ENCODE measurements at regions not wholly inside any gene's neighbourhood (a gene's known extent, or its start where the extent isn't known, plus 50 kb on each side); places are given as distances from the start of the nearest gene placed in this dataset.

DNA sequence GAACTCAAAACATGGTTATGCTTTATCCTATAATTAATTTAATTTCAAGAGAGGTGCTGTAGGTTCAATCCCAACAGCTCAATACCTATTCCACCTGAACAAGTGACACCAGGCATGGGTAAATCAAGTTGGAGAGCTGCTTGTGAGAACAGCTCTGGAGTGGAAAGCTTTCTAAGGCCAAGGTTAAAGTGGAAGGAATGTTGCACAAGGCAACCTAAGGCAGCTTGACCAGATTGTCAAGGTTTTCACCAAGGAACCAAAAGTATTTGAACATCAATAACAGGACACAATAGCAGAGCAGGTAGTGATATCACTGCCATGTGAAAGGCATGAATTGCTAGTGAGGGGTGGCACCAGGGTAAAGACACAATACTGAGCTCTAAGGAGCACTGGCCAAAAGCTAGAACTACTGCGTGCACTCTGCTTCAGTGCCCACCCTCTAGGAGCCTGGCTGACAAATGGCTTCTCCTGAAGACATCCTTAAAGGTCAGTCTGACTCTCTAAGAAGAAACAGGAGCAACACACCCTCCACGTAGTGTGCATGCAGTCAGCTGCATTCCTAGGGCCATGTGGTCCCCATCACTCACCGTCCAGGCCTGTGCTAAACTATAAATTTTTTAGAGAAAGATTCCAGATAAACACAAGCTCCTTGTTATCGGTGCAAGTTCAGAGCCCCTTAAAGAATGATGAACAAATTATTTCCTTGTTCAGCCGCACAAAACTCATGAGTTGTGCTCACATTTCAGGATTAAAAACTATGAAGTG lies 677.7 kb upstream of the KLF4 start:
- Histone ChIP-seq H3K27me3 (ENCODE audit: low read depth, low read length) (no peaks in the 10 kb centered on the region), H3K4me1 (ENCODE audit: control insufficient read depth in 1 of 2, insufficient read depth in 2 of 2, low read length in 2 of 2) (no peaks in the 10 kb centered on the region), H3K9me3 (ENCODE audit: control insufficient read depth in 1 of 2, low read length in 2 of 2) (no peaks in the 10 kb centered on the region), H3K36me3 (ENCODE audit: control insufficient read depth in 1 of 2, insufficient read depth in 2 of 2, low read length in 2 of 2) (no peaks in the 10 kb centered on the region), H3K4me3 (ENCODE audit: low read depth in 1 of 2, low read length in 2 of 2) (no peak overlapping the region), H3K27ac (ENCODE audit: low read length) (no peak overlapping the region)

DNA sequence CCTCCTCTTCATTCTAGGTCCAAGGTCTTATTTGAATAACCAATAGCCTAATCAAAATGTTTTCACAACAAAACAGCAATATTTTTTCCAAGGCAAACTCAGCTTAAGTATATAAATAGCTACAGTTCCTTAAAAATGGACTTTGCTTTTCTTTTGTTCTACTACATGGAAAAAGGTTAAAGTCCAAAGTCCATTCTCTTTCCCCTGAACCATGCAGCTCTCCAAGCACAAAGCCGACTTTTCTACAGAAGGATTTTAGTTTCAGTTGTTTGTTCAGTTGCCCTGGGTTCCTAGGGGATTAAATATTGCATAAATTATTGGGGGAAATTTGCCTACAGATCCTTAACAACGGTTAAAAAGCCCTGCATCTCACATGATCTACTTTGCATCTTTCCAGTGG lies 677.0 kb upstream of the KLF4 start:
- H3K4me3 ChIP-seq (ENCODE audit: low read depth in 1 of 2, low read length in 2 of 2), result no peak overlapping the region
- H3K27ac ChIP-seq (ENCODE audit: low read length), result no peak overlapping the region
- no peaks in the 10 kb centered on the region for H3K4me1 ChIP-seq (ENCODE audit: control insufficient read depth in 1 of 2, insufficient read depth in 2 of 2, low read length in 2 of 2)
- H3K36me3 ChIP-seq (ENCODE audit: control insufficient read depth in 1 of 2, insufficient read depth in 2 of 2, low read length in 2 of 2), result no peaks in the 10 kb centered on the region
- H3K9me3 ChIP-seq (ENCODE audit: control insufficient read depth in 1 of 2, low read length in 2 of 2), result no peaks in the 10 kb centered on the region
- H3K27me3 ChIP-seq (ENCODE audit: low read depth, low read length), result no peaks in the 10 kb centered on the region

DNA sequence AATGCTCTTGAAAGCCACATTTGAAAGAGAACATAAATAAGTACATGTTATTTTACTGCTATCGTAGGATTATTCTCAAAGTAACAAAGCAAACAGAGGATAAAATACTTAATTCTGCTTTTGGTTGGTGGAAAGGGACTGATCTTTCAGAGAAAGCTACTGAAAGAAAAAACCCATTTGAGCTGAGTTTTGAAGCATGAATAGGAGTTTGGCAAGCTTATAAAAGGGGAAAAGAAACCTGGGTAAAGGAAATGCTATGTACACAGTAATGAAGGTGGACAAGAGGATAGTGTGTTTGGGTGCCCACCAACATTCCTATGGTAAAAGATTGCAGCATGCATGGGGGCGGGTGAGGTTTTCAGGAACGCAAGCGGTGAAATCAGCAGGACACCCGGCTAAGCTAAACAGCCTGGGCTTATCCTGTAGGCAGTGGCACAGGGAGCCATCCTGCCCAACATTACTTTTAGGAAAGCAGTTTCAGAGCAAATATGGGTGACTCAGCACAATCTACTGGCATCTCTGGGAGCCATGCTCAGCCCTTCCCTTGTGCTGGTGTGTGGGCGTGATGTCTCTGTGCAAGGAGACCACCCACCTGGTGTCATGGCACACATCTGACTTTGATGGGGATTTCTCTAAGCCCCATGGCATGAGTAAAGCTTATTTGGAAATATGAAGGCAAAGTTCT lies 673.9 kb upstream of the KLF4 start:
- Histone ChIP-seq H3K27me3 (ENCODE audit: low read depth, low read length) (no peaks in the 10 kb centered on the region), H3K36me3 (ENCODE audit: control insufficient read depth in 1 of 2, insufficient read depth in 2 of 2, low read length in 2 of 2) (no peaks in the 10 kb centered on the region), H3K9me3 (ENCODE audit: control insufficient read depth in 1 of 2, low read length in 2 of 2) (no peaks in the 10 kb centered on the region), H3K27ac (ENCODE audit: low read length) (no peak overlapping the region), H3K4me3 (ENCODE audit: low read depth in 1 of 2, low read length in 2 of 2) (no peak overlapping the region), H3K4me1 (ENCODE audit: control insufficient read depth in 1 of 2, insufficient read depth in 2 of 2, low read length in 2 of 2) (no peaks in the 10 kb centered on the region)

DNA sequence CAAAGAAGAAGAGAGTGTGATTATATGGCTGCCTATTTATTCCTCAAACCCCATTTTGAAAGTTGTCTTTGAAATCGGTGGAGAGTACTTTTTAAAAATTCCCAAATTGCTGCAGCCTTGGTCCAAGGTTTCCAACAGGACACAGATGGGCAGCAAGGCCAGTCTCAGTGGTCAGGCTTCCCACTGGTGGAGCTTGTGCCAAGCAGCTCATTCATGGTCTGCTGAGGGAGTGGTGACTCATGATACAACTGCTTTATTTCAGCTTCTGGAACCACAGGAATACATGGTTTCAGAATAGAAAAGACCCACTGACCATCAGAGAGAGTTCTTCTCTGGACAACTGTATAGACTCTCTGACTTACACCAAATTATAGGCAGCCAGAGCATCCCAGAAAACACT lies 673.1 kb upstream of the KLF4 start:
- Histone ChIP-seq H3K9me3 (ENCODE audit: control insufficient read depth in 1 of 2, low read length in 2 of 2) (no peaks in the 10 kb centered on the region), H3K4me3 (ENCODE audit: low read depth in 1 of 2, low read length in 2 of 2) (no peak overlapping the region)

DNA sequence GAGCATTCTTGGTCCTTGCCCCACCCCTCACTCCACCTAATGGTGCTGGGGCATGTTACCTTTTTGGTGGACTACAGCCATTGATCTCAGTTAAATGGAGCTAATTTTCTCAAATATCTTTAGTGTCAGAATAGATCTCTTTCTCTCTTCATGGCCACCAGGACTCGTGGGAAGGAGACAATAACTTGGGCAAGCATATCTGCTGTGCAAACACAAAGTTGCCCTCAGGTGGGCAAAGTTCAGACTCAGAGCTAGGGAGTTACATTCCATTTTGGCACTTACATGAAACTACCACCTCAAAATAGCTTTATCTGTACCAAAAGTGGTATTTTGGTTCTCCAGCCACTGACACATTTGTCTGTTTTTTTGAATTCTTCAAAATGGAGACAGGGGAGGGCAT lies 671.9 kb upstream of the KLF4 start:
- H3K36me3 ChIP-seq (ENCODE audit: control insufficient read depth in 1 of 2, insufficient read depth in 2 of 2, low read length in 2 of 2), result no peaks in the 10 kb centered on the region
- no peak overlapping the region for H3K4me3 ChIP-seq (ENCODE audit: low read depth in 1 of 2, low read length in 2 of 2)
- H3K27me3 ChIP-seq (ENCODE audit: low read depth, low read length), result no peaks in the 10 kb centered on the region
- no peak overlapping the region for H3K27ac ChIP-seq (ENCODE audit: low read length)
- H3K9me3 ChIP-seq (ENCODE audit: control insufficient read depth in 1 of 2, low read length in 2 of 2), result no peaks in the 10 kb centered on the region
- H3K4me1 ChIP-seq (ENCODE audit: control insufficient read depth in 1 of 2, insufficient read depth in 2 of 2, low read length in 2 of 2), result no peaks in the 10 kb centered on the region

More for the DNA sequence above, 673.1 kb upstream of the KLF4 start:
- no peaks in the 10 kb centered on the region for H3K4me1 ChIP-seq (ENCODE audit: control insufficient read depth in 1 of 2, insufficient read depth in 2 of 2, low read length in 2 of 2)
- no peaks in the 10 kb centered on the region for H3K27me3 ChIP-seq (ENCODE audit: low read depth, low read length)
- no peak overlapping the region for H3K27ac ChIP-seq (ENCODE audit: low read length)
- no peaks in the 10 kb centered on the region for H3K36me3 ChIP-seq (ENCODE audit: control insufficient read depth in 1 of 2, insufficient read depth in 2 of 2, low read length in 2 of 2)

DNA sequence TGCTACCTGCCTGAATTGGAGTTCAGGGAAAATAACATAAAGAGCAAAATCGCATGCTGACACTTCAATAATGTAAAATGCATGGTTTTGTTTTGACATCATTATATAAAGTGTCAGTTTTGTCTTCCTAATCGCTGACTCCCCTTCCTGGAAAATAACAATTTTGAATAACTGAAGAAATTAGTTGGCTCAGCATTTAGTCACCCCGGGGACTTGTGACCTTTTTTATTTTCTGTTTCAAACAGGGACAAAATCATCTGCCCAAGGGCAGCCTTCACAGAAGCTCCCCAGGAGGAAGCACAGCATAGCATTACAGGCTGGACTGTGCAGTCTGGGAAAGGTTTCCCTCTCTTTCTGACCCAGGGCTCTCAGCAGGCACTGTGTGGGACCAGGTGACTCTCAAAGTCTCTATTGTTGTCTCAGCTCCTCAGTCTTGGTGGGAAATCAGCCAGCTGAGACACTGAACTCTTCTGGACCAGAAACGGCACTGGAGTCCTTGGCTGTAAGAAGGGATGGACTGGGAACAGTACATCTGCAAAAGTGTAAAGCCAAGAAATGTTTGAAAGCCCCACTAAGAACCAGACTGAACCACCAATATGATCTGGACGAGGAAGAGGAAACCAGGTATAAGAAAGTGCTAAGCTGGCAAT lies 671.3 kb upstream of the KLF4 start:
- Histone ChIP-seq H3K27me3 (ENCODE audit: low read depth, low read length) (no peaks in the 10 kb centered on the region), H3K27ac (ENCODE audit: low read length) (no peak overlapping the region), H3K4me1 (ENCODE audit: control insufficient read depth in 1 of 2, insufficient read depth in 2 of 2, low read length in 2 of 2) (no peaks in the 10 kb centered on the region), H3K36me3 (ENCODE audit: control insufficient read depth in 1 of 2, insufficient read depth in 2 of 2, low read length in 2 of 2) (no peaks in the 10 kb centered on the region), H3K4me3 (ENCODE audit: low read depth in 1 of 2, low read length in 2 of 2) (no peak overlapping the region), H3K9me3 (ENCODE audit: control insufficient read depth in 1 of 2, low read length in 2 of 2) (no peaks in the 10 kb centered on the region)

DNA sequence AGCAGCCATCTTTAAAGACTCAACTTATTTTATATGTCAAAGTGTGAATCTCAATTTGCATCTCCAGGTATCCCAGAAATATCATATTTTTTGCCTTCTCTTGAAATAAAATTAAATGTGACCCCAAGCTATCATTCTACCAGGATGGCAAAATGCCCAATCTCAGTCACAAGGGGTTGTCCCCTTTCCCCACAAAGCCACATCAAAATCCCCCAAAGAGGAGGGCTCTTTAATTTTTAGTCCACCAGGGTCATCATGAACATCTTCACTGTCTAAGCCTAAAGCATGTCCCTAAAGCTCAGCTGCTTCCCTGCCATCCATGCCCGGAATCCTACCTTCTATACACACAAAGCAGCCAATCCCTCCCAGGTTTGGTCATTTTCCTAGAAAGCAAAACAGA lies 670.5 kb upstream of the KLF4 start:
- H3K27me3 ChIP-seq (ENCODE audit: low read depth, low read length), result no peaks in the 10 kb centered on the region
- no peak overlapping the region for H3K4me3 ChIP-seq (ENCODE audit: low read depth in 1 of 2, low read length in 2 of 2)
- no peak overlapping the region for H3K27ac ChIP-seq (ENCODE audit: low read length)
- no peaks in the 10 kb centered on the region for H3K4me1 ChIP-seq (ENCODE audit: control insufficient read depth in 1 of 2, insufficient read depth in 2 of 2, low read length in 2 of 2)
- H3K36me3 ChIP-seq (ENCODE audit: control insufficient read depth in 1 of 2, insufficient read depth in 2 of 2, low read length in 2 of 2), result no peaks in the 10 kb centered on the region
- H3K9me3 ChIP-seq (ENCODE audit: control insufficient read depth in 1 of 2, low read length in 2 of 2), result no peaks in the 10 kb centered on the region

DNA sequence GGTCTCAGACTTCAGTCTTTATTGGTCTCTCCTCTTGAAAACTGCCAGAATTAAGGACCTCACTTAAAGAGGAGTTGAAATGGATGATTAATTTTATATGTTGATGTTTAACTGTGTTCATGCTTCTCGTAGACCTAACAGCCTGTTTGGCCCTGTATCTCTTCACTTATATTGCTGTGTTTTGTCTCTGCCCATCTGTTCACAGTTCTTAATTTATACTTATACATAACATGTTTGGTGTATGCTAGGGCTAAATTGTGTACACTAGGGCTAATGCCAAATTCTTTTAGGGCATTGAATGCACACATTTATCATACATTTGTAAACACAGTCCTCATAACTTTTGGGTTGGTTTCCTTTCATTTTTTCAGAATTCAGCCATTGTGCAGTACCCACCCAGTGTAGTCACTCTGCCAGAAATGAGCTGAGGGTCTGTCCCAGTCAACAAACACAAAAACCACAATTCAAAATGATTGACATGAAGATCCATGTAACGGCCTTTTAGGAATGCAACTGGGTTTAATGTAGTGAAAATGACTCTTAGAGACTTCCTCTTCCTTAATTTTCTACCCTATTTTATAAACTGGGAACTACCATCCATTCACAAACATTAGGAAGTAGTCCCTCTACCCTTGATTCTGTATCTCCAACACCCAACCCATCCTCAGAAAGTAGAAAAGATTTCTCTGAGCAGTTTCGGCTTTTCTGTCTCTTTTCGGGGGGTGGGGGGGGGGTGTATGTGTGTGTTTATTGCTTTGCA lies 668.8 kb upstream of the KLF4 start:
- Histone ChIP-seq H3K9me3 (ENCODE audit: control insufficient read depth in 1 of 2, low read length in 2 of 2) (no peaks in the 10 kb centered on the region), H3K27me3 (ENCODE audit: low read depth, low read length) (no peaks in the 10 kb centered on the region), H3K36me3 (ENCODE audit: control insufficient read depth in 1 of 2, insufficient read depth in 2 of 2, low read length in 2 of 2) (no peaks in the 10 kb centered on the region), H3K4me1 (ENCODE audit: control insufficient read depth in 1 of 2, insufficient read depth in 2 of 2, low read length in 2 of 2) (no peaks in the 10 kb centered on the region), H3K4me3 (ENCODE audit: low read depth in 1 of 2, low read length in 2 of 2) (no peak overlapping the region), H3K27ac (ENCODE audit: low read length) (no peak overlapping the region)

DNA sequence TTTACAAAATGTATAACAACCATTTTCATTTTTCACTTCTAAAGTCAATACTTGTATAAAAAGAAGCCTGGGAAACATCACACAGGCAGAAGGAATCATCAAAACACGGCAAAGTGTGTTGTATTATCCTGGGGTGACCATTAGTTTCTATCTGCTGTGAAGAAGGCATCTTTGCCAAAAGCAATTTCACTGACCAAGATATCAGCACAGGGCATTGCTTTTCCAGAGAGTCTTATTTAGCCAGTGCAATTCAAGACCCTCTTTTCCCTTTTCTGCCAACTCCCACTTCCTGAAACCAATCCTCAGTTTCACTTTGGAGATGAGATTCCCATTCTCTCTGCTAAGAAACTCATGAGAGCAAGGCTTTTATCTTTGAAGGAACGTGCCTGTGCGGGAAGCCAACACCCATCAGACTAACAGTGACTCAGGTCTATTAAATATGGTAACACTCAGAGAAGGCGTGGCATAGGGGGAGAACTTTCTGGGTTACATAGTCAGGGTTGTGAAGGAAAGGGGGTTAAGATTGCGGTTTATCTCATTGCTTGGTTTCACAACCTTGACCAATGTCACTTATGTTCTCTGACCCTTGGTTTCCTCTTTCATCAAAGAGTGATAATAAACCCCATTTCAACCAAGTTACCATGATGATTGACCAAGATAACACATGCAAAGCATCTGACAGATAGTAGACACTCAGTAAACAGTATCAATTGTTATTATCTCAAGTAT lies 666.9 kb upstream of the KLF4 start:
- no peaks in the 10 kb centered on the region for H3K9me3 ChIP-seq (ENCODE audit: control insufficient read depth in 1 of 2, low read length in 2 of 2)

DNA sequence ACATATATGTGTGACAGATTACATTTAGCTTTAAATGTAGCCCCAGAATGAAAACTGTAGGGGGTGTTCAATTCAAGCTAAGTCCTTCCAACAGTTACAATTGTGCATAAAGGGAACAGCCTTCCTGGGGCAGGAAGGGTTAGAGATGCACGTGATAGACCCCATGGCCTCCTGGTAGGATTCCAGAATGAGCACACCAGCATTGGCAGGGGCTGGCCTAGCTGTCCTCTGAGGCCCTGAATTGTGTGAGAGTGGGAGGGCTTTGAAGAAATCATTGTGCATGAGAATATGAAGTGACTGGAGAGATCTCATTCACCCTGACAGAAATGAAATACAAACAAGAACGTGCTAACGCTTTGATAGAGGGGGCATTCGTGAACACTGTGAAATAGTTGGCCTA lies 663.8 kb upstream of the KLF4 start:
- Histone ChIP-seq H3K27me3 (ENCODE audit: low read depth, low read length) (no peaks in the 10 kb centered on the region), H3K4me3 (ENCODE audit: low read depth in 1 of 2, low read length in 2 of 2) (no peak overlapping the region), H3K27ac (ENCODE audit: low read length) (no peak overlapping the region)

More for the DNA sequence above, 666.9 kb upstream of the KLF4 start:
- Histone ChIP-seq H3K36me3 (ENCODE audit: control insufficient read depth in 1 of 2, insufficient read depth in 2 of 2, low read length in 2 of 2) (no peaks in the 10 kb centered on the region), H3K27me3 (ENCODE audit: low read depth, low read length) (no peaks in the 10 kb centered on the region), H3K4me1 (ENCODE audit: control insufficient read depth in 1 of 2, insufficient read depth in 2 of 2, low read length in 2 of 2) (no peaks in the 10 kb centered on the region), H3K27ac (ENCODE audit: low read length) (no peak overlapping the region), H3K4me3 (ENCODE audit: low read depth in 1 of 2, low read length in 2 of 2) (no peak overlapping the region)

More for the DNA sequence above, 663.8 kb upstream of the KLF4 start:
- H3K36me3 ChIP-seq (ENCODE audit: control insufficient read depth in 1 of 2, insufficient read depth in 2 of 2, low read length in 2 of 2), result no peaks in the 10 kb centered on the region
- no peaks in the 10 kb centered on the region for H3K9me3 ChIP-seq (ENCODE audit: control insufficient read depth in 1 of 2, low read length in 2 of 2)
- H3K4me1 ChIP-seq (ENCODE audit: control insufficient read depth in 1 of 2, insufficient read depth in 2 of 2, low read length in 2 of 2), result no peaks in the 10 kb centered on the region
